Hematopoietic multipotent progenitor cell treated with erythropoietin and hydrocortisone succinate and interleukin-3 and kit ligand, for 15 days (in vitro differentiated cells): ENCODE measurements at regions not wholly inside any gene's neighbourhood (a gene's known extent, or its start where the extent isn't known, plus 50 kb on each side); places are given as distances from the start of the nearest gene placed in this dataset.

ENCODE experiments used
- DNase-seq: peaks from one replicate; pipeline ENCODE4 v3.0.0-alpha.2; 2015; ENCODE audit warnings: low spot score

DNA sequence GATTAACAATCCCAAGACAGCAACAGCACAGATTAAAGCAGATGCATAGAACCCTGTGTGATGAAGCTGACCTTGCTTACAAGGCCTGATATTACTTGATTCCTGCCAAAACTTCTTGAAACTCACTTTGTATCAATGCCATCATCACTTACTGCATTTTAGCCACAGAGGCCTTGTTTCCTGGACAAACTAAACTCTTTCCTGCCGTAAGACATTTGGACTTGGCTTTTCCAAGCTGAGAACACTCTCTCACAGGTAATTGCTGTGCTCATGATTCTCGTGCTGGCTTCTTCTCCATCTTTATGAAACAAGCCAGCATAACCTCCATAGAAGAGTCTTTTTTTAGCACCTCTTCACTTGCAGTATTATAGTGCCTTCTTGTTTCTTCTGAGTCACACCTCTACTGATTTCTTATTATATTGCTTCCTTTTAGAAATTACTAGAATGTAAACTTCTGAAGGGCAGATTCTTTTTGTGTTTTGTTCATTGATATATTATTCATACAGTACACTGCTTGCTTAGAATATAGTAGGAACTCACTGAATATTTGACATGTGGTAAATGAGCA, 456.5 kb upstream of the ZNF608 start:
- DNase-seq: no peak

GRCh38 chr5:125203912-125204311, 457.5 kb upstream of the ZNF608 start:
- DNase-seq: no peak

- no peak for DNase-seq
Observed at GRCh38 chr5:125205601-125206225, 459.3 kb upstream of the ZNF608 start.

DNA sequence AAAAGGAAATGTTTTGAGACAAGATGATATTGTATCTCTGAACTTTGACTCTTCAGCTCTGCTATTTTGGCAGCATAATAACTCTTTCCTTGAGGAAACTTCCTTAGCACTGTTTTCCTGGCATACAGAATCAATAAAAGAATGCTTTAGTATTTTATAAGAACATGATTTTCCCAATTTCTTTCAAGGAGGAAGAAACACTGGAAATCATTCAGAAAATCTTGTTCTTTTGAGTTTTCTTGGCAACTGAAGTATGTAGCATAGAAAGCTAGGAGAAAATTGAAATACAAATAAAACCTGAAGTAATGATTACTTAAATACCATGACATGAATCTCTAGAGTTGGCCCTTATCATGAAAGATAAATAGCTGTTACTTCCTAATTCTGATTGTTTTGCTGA, 461.4 kb upstream of the ZNF608 start:
- DNase-seq: no peak

- DNase-seq: no peak
Observed at GRCh38 chr5:125209650-125210049, 463.2 kb upstream of the ZNF608 start.

DNA sequence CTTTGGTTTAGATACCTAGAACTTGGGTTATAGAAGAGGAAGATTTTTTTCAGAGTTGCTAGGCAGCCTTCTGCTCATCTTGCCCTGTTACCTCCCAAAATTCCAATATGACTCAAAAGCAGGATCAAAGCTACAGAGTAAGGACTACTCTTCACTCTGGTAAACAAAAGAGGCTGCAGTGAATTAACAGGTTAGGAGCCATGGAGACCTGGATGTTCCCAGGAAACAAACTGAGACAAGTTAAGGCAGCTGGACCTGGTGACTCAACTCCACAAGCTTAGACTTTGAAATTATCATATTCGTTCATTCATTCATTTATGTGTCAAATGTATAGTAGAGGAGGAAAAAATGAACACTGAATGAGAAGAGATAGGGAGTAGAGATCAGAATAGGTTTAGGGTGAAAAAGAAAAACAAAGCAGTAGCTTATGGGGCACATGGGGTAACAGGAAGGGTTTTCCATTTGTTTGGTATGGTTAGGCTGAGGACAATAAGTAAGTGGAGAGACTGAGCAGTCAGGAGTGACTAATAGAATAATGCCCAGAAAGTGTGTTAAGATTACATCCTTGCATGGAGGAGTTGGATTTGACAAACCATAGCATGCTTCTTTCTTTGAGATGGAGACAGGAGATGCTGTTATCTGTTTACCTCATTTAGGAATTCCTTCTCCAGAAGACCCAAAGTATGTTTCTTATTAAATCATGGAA, 464.0 kb upstream of the ZNF608 start:
- no peak for DNase-seq

DNA sequence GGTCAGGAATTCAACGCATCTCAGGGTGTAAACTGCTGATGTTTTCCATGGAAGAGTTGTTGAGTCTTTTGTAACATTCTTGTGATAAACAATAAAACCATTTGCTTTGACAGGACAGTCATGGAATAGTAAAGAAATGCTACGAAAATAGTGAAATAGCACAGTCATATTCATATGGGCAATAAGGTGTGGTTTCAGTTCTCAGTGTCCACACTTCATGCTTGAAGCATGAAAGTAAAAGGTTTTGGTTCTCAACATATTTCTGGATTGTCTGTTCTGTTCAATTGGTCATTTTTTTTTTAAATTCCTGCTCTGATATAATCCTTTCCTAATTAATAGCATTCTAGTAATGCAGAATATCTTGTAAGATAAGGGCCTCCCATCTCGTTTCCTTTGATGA, 467.6 kb upstream of the ZNF608 start:
- DNase-seq: no peak

GRCh38 chr5:125215593-125215992, 469.2 kb upstream of the ZNF608 start:
- DNase-seq: no peak

DNA sequence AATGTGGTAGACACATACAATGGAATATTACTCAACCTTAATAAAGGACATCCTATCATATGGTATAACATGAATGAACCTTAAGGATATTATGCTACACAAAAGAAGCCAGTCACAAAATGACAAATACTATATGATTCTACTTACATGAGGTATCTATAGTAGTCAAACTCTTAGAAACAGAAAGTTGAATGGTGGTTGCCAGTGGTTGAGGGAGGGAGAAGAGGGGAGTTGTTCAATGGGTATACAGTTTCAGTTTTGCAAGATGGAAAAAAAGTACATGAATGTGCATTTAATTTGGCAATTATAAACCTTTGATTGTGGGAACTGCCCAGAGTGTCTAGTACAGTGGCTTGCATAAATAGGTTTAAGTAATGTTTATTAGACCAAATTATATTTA, 473.3 kb upstream of the ZNF608 start:
- no peak for DNase-seq

DNA sequence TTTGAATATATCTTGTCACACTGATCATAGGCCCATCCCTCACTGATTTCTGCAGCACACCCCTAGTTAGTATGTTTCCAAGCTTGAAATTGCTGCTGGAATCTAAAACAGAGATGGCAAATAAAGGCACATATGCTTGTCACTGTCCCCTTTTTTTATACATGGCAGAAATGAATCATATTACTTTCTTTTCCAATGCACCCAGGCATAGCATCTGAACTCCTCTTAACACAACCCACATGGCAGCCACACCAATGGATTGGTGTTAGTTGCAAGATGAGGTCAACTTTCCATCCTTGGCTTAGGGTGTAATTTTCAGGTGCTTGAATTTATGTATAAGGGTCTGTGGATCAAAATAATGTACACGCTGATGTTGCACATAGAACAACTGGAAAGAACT, 473.8 kb upstream of the ZNF608 start:
- no peak for DNase-seq

GRCh38 chr5:125222597-125223240, 476.3 kb upstream of the ZNF608 start:
- DNase-seq: no peak

DNA sequence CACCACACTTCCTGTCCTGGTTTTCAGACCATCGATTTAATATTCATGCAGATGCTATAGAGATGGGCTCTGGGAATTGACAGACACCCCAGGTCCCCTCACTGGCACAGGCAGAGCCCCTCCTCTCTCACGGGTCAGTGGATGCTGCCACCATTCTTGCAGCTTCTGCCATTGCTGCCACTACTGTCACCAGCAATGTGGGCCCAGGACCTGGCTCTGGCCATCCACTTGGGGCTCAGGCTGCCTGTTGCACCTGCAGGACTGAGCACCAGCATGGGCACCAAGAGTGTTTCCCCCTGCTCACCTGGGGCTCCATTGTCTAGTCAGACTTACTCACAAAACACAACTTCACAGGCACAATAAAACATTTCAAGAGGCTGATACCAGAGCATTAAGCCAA, 479.0 kb upstream of the ZNF608 start:
- DNase-seq: no peak

- no peak for DNase-seq
Observed at GRCh38 chr5:125226825-125227224, 480.4 kb upstream of the ZNF608 start.

GRCh38 chr5:125227333-125228095, 481.1 kb upstream of the ZNF608 start:
- no peak for DNase-seq

DNA sequence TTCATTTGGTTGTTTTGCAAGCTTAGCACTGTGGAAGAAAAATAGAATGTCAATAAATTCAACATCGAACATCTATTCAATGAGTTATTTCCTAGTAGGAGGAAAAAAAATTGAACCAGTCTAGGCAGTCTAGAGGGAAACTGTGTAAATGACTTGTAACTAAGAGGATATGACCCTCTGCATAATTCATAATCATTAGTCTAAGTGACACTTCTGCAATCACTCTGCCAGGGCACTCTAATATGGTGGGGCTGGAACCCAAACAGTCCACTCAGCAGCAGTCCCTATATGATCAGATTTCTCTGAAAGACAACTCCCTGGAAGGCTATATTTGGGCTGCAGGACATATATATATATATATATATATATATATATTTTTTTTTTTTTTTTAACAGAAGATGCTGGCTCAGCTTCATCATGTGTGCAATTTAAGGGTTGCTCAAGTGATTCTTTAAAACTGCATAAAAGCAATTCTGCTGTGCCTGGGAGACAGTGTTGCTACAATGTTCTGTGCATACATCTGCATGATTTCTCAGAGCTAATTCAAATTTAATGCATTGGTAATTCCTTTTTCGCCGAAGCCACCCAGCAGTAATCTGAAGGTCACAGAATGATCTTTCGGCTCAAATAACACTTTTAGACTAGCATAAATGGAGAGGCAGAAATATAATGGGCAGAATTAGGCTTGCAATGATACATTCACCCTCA, 482.1 kb upstream of the ZNF608 start:
- DNase-seq: no peak

DNA sequence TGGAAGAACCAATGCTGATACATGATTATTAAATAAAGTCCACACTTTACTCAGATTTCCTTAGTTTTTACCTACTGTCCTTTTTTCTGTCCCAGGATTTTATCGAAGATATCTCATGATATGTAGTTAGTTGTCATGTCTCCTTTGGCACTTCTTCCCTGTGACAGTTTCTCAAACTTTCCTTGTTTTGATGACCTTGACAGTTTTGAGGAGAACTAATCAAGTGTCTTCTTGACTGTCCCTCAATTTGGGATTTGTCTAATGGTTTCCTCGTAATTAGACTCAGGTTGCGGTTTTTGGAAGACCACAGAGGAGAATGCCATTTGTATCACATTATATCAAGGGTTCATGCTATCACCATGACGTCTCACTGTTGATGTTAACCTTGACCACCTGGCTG, 483.1 kb upstream of the ZNF608 start:
- DNase-seq: no peak

DNA sequence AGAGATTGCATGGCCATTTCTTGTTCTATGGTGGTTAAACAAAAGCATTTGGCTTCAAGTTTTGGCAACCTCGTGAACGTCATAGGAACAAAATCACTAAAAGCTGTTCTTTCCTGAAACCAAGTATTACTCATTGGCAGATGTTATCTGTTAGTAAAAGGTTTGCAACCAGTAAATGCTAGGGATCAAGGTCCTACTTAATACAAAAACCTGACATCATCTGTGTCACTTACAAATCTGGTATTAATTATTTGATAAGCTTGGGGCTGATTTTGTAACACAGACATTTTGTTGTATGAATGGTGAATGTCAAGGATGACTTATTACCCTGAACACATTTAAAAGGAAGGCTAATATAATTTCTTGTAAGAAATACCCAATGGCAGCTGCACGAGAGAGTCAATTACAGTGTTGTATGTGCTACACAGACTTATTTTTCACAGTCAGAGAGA, 486.4 kb upstream of the ZNF608 start:
- DNase-seq: no peak

DNA sequence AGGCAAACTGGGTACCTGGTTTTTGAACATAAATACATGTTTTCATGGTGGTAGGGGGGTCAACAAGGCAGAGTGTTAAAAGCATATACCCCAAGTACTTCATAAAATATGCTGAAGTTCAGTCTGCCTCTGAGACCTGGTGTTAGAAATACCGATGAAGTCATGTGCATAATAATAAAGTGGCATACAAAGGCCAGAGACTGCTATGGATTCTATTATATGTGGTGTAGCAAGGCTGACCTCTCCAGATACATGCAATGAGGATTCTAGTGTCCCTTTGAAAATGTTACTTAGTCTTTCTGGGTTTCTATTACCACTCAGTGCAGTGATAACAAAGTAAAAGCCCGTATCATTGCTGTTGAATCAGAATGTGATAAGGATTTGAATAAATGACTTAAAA, 487.5 kb upstream of the ZNF608 start:
- DNase-seq: no peak

DNA sequence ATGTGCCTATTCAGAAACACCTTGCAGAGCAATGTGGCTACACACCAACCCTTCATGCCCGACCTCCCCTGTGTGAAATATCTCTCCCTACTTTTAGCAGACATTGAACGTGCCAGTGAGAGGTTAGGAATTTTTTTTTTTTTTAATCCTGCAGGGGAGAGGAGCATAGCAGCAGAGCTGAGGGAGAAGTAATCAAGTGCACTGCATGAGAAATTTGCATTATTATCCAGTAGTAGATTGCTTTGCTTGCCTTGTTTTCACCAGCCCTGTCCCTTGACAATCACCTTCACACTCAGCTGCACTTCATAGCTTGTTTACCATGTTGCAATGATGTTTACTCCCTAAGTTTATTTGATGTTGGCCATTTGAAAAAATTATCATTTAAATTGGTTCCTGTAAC, 489.6 kb upstream of the ZNF608 start:
- no peak for DNase-seq

DNA sequence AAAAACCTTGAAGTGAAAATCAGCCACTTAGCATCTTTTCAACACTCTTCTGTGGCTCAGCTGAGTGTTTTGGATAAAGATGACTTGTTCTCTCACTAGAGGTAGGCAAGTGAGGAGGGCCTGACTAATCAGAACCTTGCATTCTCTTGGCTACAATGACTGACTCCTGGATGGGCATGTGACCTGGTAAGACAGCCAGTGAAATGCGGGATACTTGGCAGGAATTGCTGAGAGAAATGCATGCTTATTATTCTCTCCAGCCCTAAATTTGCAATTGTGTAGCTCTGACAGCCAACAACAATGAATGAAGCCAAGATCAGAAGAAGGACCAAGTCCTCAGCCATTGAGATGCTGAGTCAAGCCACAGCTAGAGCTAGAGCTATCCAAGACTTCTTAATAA, 490.5 kb upstream of the ZNF608 start:
- DNase-seq: no peak

- no peak for DNase-seq
Observed at GRCh38 chr5:125244531-125244930, 498.1 kb upstream of the ZNF608 start.

- DNase-seq: no peak
Observed at GRCh38 chr5:125245216-125245615, 498.8 kb upstream of the ZNF608 start.
